Stomach smooth muscle (tissue), 2 donors: ENCODE measurements at regions not wholly inside any gene's neighbourhood (a gene's known extent, or its start where the extent isn't known, plus 50 kb on each side); places are given as distances from the start of the nearest gene placed in this dataset.
"Not testable (repeated sequence)": the region's sequence is repeated elsewhere in the genome, so short reads cannot be mapped to it uniquely, and the experiment has no call there.

Source experiments
- H3K27ac ChIP-seq: one replicate; pipeline ENCODE4 v1.7.0; 2013; ENCODE audit warnings: mild to moderate bottlenecking, low read length, inconsistent platforms
- H3K27me3 ChIP-seq, 2 donors: one replicate each; pipeline ENCODE4 v1.7.0; 2013; ENCODE audit warnings: low read length in 2 of 2; ENCODE audit not compliant: insufficient read depth in 2 of 2, control insufficient read depth in 1 of 2
- H3K36me3 ChIP-seq, 2 donors: one replicate each; pipeline ENCODE4 v1.7.0; 2013; ENCODE audit warnings: low read length in 2 of 2; ENCODE audit not compliant: control insufficient read depth in 2 of 2, insufficient read depth in 2 of 2
- H3K4me1 ChIP-seq: one replicate; pipeline ENCODE4 v1.7.0; 2013; ENCODE audit warnings: low read length; ENCODE audit not compliant: control insufficient read depth, insufficient read depth
- H3K4me3 ChIP-seq, 2 donors: one replicate each; pipeline ENCODE4 v1.7.0; 2013; ENCODE audit warnings: low read length in 2 of 2
- H3K9ac ChIP-seq, 2 donors: one replicate each; pipeline ENCODE4 v1.7.0; 2013; ENCODE audit warnings: low read length in 2 of 2, mild to moderate bottlenecking in 1 of 2
- H3K9me3 ChIP-seq, 2 donors: one replicate each; pipeline ENCODE4 v1.7.0; 2013; ENCODE audit warnings: low read length in 2 of 2; ENCODE audit not compliant: control insufficient read depth in 2 of 2
- donor health status: healthy.
- donor health status: Pancreatic carcinoma.

DNA sequence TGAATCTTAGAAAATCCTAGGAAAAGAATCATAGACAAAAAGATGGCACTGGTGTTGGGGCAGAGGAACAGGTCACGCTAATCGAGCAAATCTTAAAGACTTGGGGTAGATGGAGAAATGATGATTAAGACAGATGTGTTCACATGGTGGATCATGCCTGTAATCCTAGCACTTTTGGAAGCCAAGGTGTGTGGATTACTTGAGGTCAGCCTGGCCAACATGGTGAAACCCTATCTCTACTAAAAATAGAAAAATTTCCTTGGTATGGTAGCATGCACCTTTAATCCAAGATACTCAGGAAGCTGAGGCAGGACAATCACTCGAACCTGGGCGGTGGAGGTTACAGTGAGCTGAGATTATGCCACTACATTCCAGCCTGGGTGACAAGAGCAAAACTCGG lies 145.7 kb upstream of the HSFY2 start:
- Histone ChIP-seq H3K4me1 (no peaks in the 10 kb centered on the region), H3K27me3 (no peaks in the 10 kb centered on the region), H3K9me3 (no peaks in the 10 kb centered on the region), H3K36me3 (no peaks in the 10 kb centered on the region), H3K4me3 (no peak overlapping the region), H3K27ac (no peak overlapping the region), H3K9ac (no peak overlapping the region)

DNA sequence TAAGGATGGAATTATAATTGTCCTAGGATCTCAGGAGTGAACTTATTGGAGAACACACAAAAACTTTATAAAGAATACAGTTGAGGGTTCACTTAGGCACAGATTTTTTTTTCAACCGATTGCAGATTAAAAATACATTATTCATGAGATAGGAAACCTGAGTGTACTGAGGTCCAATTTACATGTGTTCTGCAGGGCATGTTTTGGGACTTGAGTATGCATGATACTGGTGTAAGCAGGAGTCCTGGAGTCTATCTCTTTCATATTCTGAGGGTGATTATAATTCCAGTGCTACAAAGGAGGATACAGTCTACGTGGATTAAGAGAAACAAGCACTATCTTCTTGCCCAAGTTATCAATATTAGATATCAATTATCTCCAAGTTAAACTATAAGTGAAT lies 139.3 kb upstream of the HSFY2 start:
- no peaks in the 10 kb centered on the region for H3K9me3 ChIP-seq
- no peaks in the 10 kb centered on the region for H3K36me3 ChIP-seq
- no peaks in the 10 kb centered on the region for H3K4me1 ChIP-seq
- H3K27me3 ChIP-seq: no peaks in the 10 kb centered on the region
- H3K4me3 ChIP-seq: no peak overlapping the region
- no peak overlapping the region for H3K9ac ChIP-seq
- H3K27ac ChIP-seq: no peak overlapping the region

DNA sequence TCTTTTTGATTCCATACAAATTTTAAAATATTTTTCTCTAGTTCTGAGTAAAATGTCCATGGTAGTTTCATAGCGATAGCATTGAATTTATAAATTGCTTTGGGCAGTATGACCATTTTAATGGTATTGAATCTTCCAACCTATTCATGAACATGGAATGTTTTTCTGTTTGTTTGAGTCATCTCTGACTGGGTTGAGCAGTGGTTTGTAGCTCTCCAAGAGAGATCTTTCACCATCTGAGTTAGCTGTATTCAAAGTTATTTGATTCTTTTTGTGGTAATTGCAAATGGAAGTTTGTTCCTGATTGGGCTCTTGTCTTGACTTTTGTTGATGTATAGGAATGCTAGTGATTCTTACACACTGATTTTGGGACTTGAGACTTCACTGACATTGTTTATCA lies 136.3 kb upstream of the HSFY2 start:
- Histone ChIP-seq H3K9me3 (no peaks in the 10 kb centered on the region), H3K4me3 (no peak overlapping the region), H3K27ac (no peak overlapping the region), H3K4me1 (no peaks in the 10 kb centered on the region), H3K9ac (no peak overlapping the region), H3K27me3 (no peaks in the 10 kb centered on the region), H3K36me3 (no peaks in the 10 kb centered on the region)

DNA sequence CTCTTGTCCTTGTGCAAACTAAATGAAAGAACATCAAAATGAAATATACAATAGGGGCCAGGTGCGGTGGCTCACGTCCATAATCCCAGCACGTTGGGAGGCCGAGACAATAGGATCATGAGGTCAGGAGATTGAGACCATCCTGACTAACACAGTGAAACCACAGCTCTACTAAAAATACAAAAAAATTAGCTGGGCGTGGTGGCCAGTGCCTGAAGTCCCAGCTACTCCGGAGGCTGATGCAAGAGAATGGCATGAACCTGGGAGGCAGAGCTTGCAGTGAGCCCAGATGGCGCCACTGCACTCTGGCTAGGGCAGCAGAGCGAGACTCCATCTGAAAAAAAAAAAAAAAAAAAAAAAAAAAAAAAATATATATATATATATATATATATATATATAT lies 132.7 kb upstream of the HSFY2 start:
- H3K36me3 ChIP-seq, H3K27me3 ChIP-seq: not testable (repeated sequence)

DNA sequence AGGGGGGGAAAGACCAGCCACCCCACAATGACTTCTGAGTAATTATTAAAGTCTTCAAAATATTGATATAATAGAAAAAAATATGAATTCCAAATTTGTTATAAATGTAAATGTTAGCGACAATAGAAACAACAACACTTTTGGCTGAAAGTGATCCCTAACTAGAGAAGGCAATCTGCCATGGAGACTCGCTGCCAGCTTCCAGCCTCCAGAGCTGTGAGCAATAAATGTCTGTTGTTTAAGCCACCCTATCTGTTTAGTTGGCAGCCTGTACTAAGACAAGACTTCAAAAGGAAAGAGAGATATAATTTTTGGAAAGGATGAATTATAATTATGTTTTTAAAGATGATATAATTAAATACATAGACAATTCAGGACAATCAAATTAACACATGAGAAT lies 130.8 kb upstream of the HSFY2 start:
- no peaks in the 10 kb centered on the region for H3K4me1 ChIP-seq
- H3K27ac ChIP-seq: no peak overlapping the region
- H3K9me3 ChIP-seq: no peaks in the 10 kb centered on the region
- no peaks in the 10 kb centered on the region for H3K27me3 ChIP-seq
- no peaks in the 10 kb centered on the region for H3K36me3 ChIP-seq
- no peak overlapping the region for H3K9ac ChIP-seq
- no peak overlapping the region for H3K4me3 ChIP-seq

More for the DNA sequence above, 132.7 kb upstream of the HSFY2 start:
- not testable (repeated sequence) for H3K4me3 ChIP-seq, H3K27ac ChIP-seq, H3K9ac ChIP-seq, H3K4me1 ChIP-seq, H3K9me3 ChIP-seq

DNA sequence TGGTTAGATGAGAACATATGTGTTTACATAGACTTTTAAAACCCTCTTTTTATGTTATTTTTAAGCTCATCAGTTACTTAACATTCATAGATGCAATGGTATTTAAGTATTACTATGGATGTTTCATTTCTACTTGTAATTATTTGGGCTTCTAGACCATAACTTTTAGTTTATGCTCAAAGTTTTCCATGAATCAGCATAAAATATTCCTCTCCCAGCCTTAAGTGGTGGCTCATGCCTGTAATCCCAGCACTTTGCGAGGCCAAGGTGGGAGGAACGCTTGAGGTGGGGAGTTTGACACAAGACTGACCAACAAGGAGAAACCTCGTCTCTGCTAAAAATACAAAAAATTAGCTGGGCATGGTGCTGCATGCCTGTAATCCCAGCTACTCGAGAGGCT lies 118.5 kb upstream of the HSFY2 start:
- no peak overlapping the region for H3K9ac ChIP-seq
- no peak overlapping the region for H3K27ac ChIP-seq
- no peaks in the 10 kb centered on the region for H3K9me3 ChIP-seq
- no peak overlapping the region for H3K4me3 ChIP-seq
- H3K4me1 ChIP-seq: no peaks in the 10 kb centered on the region
- no peaks in the 10 kb centered on the region for H3K36me3 ChIP-seq
- no peaks in the 10 kb centered on the region for H3K27me3 ChIP-seq

DNA sequence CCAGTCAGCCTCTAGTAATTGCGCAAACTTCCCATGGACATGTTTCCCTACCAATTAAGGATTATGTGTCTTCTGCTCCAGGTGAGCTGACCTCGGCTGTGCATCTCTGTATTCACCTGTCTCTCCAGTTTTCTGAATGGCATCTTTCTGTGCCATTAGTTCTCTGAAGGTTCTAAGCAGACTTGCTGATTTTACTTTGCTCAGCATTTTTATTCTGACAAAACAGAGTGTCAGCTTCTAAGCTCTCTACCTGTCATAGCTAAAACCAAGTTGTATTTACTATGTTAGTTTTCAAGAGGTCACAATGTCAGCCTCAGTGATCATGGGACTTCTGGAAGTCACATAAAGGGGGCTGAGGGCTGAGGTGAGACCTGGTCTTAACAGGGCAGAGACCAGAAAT lies 116.0 kb upstream of the HSFY2 start:
- Histone ChIP-seq H3K36me3 (no peaks in the 10 kb centered on the region), H3K9me3 (no peaks in the 10 kb centered on the region), H3K27ac (no peak overlapping the region)

DNA sequence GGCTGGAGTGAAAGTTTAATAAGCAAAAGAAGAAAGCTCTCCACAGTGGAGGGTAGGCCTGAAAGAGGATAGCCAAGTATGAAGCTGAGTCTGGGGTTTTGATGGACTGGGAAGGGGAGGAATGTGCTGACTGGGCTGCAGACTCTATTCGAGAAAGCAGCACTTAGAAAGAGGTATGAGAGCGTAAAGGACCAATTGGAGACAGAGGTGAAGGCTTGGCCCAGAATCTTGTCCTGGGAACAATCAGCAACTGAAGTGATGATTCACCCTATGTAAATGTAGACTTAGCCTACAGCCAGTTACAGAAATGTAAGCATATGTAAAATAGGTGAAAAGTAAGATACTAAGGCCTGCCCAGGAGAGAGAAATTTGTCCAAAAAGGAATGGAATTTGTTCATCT lies 111.2 kb upstream of the HSFY2 start:
- H3K36me3 ChIP-seq: no peaks in the 10 kb centered on the region
- H3K4me1 ChIP-seq: no peaks in the 10 kb centered on the region
- no peak overlapping the region for H3K4me3 ChIP-seq
- no peaks in the 10 kb centered on the region for H3K9me3 ChIP-seq
- no peak overlapping the region for H3K27ac ChIP-seq
- no peaks in the 10 kb centered on the region for H3K27me3 ChIP-seq
- H3K9ac ChIP-seq: no peak overlapping the region

More for the DNA sequence above, 116.0 kb upstream of the HSFY2 start:
- H3K27me3 ChIP-seq: no peaks in the 10 kb centered on the region
- H3K4me3 ChIP-seq: no peak overlapping the region
- no peak overlapping the region for H3K9ac ChIP-seq
- no peaks in the 10 kb centered on the region for H3K4me1 ChIP-seq

DNA sequence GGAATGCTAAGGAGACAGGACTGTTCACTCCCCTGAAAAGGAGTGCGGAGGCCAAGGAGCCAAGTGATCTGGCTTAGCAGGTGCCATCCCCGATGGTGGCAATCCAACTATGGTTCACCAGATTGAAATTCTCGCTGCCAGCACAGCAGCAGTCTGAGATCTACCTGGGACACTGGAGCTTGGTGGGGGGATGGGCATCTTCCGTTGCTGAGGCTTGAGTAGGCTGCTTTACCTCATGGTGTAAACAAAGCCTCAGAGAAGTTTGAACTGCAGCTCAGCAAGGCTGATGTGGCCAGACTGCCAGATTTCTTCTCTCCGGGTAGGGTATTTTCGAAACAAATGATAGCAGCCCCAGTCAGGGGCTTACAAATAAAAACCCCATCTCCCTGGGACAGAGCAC lies 95.6 kb upstream of the HSFY2 start:
- not testable (repeated sequence) for H3K27ac ChIP-seq, H3K36me3 ChIP-seq, H3K9ac ChIP-seq, H3K9me3 ChIP-seq, H3K4me1 ChIP-seq, H3K4me3 ChIP-seq, H3K27me3 ChIP-seq

DNA sequence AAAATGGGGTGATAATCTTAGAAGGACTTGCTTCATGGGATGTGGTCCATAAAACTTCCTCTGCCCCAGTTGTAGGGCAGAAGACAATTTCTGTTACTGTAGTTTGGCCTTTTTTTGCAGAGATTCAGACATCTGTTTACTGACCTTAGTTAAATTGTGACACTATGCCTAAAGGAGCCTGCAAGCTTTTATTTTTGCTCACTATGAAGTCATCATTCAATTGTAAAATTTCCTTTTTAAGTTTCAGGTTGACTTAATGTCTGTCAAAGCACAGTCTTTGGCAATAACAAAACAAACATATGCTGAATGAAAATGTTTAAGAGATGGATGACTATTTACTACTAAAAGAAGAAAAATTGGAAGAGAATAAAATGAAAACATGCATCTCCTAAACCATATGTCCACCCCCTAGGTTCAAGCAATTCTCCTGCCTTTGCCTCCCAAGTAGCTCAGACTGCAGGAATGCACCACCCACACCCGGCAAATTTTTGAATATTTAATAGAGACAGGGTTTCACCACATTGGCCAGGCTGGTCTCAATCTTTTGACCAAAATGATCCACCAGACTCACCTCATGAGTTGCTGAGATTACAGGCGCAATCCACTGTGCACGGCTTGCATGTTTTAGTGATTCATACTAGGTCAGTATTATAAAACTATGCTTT lies 93.5 kb upstream of the HSFY2 start:
- not testable (repeated sequence) for H3K9ac ChIP-seq, H3K9me3 ChIP-seq, H3K36me3 ChIP-seq, H3K27ac ChIP-seq, H3K27me3 ChIP-seq, H3K4me1 ChIP-seq, H3K4me3 ChIP-seq

DNA sequence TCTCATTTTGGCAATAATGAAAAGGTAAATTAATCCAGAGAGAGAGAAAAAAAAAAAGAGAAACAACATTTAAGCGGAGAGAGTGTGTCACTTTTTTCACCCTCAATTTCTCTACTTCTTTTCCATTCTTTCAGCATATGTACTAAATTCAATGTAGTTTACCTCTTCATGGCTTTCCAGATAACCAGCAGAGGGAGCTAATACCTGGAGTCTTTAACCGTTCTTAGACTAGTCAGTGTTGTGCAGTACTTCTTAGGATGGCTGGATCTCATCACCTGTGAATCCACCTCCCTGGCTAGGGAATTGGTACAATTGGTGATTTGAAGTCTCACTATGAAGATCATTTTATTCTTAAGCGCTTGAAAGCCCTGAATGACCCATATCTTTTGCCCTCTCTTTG lies 87.3 kb upstream of the HSFY2 start:
- H3K27me3 ChIP-seq, H3K4me1 ChIP-seq, H3K9ac ChIP-seq, H3K9me3 ChIP-seq, H3K36me3 ChIP-seq, H3K27ac ChIP-seq, H3K4me3 ChIP-seq: not testable (repeated sequence)
